ENCODE measurements at regions not wholly inside any gene's neighbourhood (a gene's known extent, or its start where the extent isn't known, plus 50 kb on each side); places are given as distances from the start of the nearest gene placed in this dataset.

DNA sequence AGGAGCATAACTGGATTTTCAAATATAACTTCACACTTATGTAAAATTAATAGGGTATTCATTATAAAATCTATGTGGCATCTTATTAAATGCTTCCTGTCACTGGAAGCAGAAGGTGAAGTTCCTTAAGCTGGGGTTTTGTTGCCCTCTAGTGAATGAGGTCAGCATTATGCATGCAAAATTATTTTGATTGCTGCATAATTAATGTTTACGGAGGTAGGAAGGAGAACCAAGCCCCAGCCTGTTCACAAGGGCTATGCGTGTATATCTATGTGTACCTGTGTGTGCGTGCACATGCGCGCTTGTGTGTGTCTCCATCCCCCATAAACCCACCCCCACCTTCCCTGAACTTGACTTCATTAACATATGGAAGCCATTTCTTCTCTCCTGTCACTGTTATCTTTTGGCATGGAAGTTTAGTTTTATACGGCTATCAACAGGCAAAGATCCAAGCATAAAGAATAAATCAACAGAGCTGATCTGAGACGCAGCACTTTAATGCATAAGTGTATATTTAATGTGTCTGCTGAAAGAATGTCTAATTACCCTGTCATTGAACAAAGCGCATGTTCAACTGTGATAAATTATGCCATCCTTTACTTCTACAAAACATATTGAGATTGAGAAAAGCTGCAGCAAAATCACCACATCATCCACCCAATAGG is 90.2 kb upstream of the CDH4 start:
- DNase-seq, result no peak
- no peak overlapping the region for H3K4me3 ChIP-seq
- H3K27ac ChIP-seq, result no peak overlapping the region
- peaks cover 0 to 60% (median 24%) of the 10 kb centered on the region in 7 donors for H3K27me3 ChIP-seq
- intact Hi-C loops (cut with DNase I), result no loop called here
- no peaks in the 10 kb centered on the region for H3K36me3 ChIP-seq
- no peaks in the 10 kb centered on the region for H3K9me3 ChIP-seq
- ATAC-seq, result no peak
- TF ChIP-seq, protein P1, sequence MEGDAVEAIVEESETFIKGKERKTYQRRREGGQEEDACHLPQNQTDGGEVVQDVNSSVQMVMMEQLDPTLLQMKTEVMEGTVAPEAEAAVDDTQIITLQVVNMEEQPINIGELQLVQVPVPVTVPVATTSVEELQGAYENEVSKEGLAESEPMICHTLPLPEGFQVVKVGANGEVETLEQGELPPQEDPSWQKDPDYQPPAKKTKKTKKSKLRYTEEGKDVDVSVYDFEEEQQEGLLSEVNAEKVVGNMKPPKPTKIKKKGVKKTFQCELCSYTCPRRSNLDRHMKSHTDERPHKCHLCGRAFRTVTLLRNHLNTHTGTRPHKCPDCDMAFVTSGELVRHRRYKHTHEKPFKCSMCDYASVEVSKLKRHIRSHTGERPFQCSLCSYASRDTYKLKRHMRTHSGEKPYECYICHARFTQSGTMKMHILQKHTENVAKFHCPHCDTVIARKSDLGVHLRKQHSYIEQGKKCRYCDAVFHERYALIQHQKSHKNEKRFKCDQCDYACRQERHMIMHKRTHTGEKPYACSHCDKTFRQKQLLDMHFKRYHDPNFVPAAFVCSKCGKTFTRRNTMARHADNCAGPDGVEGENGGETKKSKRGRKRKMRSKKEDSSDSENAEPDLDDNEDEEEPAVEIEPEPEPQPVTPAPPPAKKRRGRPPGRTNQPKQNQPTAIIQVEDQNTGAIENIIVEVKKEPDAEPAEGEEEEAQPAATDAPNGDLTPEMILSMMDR (IDR thresholded peaks at IDR 0.05), result peak in 3 of 9 donors; percentile 12 to 15 (median 14)
- 62 to 64% methylated on average over 8 of the region's 8 CpGs for WGBS, 2 donors
- no peaks in the 10 kb centered on the region for H3K4me1 ChIP-seq

DNA sequence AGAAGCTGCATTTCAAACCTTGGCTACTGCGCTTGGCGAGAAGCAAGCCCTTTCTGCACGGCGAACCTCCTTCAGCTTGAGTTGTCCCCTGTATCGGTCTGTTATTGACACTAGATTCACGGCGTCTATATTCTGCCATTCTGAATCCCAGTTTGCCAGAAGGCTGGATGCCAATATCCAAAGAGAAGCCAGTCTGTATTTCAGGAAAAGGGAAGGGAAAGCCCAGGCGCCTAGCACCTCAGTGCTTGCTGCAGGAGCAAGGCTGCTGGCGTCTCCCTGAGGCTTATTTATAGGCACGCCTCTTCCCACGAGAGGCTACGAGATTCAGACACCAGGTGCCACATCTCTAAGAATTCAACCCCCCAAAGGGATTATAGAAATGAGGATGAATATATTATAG is 89.6 kb upstream of the CDH4 start:
- H3K4me3 ChIP-seq, result no peak overlapping the region
- ATAC-seq, result no peak
- H3K27ac ChIP-seq, result no peak overlapping the region
- intact Hi-C loops (cut with DNase I), result no loop called here
- H3K4me1 ChIP-seq, result no peaks in the 10 kb centered on the region
- 65 to 67% methylated on average over 12 of the region's 12 CpGs for WGBS, 2 donors
- H3K27me3 ChIP-seq, result peaks cover 0 to 60% (median 24%) of the 10 kb centered on the region in 7 donors
- DNase-seq, result no peak
- TF ChIP-seq, protein P1 (IDR thresholded peaks at IDR 0.05), result no peak
- no peaks in the 10 kb centered on the region for H3K9me3 ChIP-seq
- H3K36me3 ChIP-seq, result no peaks in the 10 kb centered on the region

DNA sequence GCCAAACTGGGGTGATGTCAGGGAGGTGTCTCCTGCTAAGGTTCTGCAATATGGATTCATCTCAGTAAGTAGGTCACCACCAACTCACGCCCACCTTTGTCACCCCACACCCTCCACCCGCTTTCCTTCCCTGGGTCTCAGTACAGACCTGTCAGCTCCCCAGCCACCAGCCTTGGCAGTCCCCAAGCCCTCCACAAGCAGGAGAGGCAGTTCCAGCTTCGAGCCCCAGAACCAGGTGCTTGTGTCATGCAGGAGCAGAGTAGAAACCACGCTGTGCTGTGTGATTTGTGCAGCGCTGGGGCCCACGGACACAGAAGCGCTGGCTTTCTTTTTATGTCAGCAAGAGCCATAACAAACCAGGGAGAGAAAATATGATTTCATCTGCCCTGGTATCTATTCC is 89.0 kb upstream of the CDH4 start:
- 75 to 84% methylated on average over 7 of the region's 7 CpGs for WGBS, 2 donors
- TF ChIP-seq, protein P1 (IDR thresholded peaks at IDR 0.05), result no peak
- no peaks in the 10 kb centered on the region for H3K9me3 ChIP-seq
- intact Hi-C loops (cut with DNase I), result no loop called here
- peaks cover 0 to 66% (median 29%) of the 10 kb centered on the region in 7 donors for H3K27me3 ChIP-seq
- no peak overlapping the region for H3K4me3 ChIP-seq
- ATAC-seq (no peak), DNase-seq (no peak)
- H3K27ac ChIP-seq, result no peak overlapping the region
- no peaks in the 10 kb centered on the region for H3K4me1 ChIP-seq
- H3K36me3 ChIP-seq, result no peaks in the 10 kb centered on the region

DNA sequence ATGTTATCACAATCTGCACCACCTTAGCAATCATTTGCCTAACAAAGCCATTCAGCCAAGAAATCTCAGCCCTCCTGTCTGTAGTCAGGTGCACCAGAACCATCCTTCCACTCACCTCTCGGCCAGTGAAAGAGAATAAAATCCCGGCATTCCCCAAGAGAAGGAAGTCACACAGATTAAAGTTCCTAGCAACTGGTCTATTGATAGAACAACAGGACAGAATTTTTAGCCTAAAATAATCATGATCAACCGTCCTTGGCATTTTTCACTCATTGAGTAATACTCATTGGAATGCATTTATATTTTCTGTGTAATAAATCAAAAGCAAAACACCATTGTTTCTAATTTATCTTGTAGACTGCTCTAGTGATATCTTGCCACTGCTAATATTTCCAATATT is 85.7 kb upstream of the CDH4 start:
- no peak for DNase-seq
- H3K27ac ChIP-seq, result no peak overlapping the region
- H3K4me1 ChIP-seq, result no peaks in the 10 kb centered on the region
- TF ChIP-seq, protein P1 (IDR thresholded peaks at IDR 0.05), result no peak
- 31 to 42% methylated on average over 3 of the region's 3 CpGs for WGBS, 2 donors
- no peak overlapping the region for H3K4me3 ChIP-seq
- H3K27me3 ChIP-seq, result peaks cover 0 to 62% (median 27%) of the 10 kb centered on the region in 7 donors
- no peaks in the 10 kb centered on the region for H3K36me3 ChIP-seq
- H3K9me3 ChIP-seq, result no peaks in the 10 kb centered on the region
- no peak for ATAC-seq
- intact Hi-C loops (cut with DNase I), result no loop called here

Measured in heart right ventricle (tissue), 16 donors.